Muscle layer of colon (tissue), 2 donors: ENCODE measurements at regions not wholly inside any gene's neighbourhood (a gene's known extent, or its start where the extent isn't known, plus 50 kb on each side); places are given as distances from the start of the nearest gene placed in this dataset.
A peak's percentile ranks its signal among the peaks of the same experiment; 100 is the strongest.
"Not testable (repeated sequence)": the region's sequence is repeated elsewhere in the genome, so short reads cannot be mapped to it uniquely, and the experiment has no call there.

Source experiments
- H3K27ac ChIP-seq: one replicate; pipeline ENCODE4 v1.7.0; 2013; ENCODE audit warnings: low read depth, mild to moderate bottlenecking, low read length, moderate library complexity
- H3K27me3 ChIP-seq, 2 donors: one replicate each; pipeline ENCODE4 v1.7.0; 2013; ENCODE audit warnings: low read length in 2 of 2, mild to moderate bottlenecking in 2 of 2; ENCODE audit not compliant: insufficient read depth in 2 of 2, control insufficient read depth in 1 of 2
- H3K36me3 ChIP-seq: one replicate; pipeline ENCODE4 v1.7.0; 2013; ENCODE audit warnings: mild to moderate bottlenecking, low read length; ENCODE audit not compliant: insufficient read depth
- H3K4me1 ChIP-seq: one replicate; pipeline ENCODE4 v1.7.0; 2013; ENCODE audit warnings: mild to moderate bottlenecking, low read length; ENCODE audit not compliant: insufficient read depth
- H3K4me3 ChIP-seq, 2 donors: one replicate each; pipeline ENCODE4 v1.7.0; 2013; ENCODE audit warnings: low read length in 2 of 2, low read depth in 1 of 2, mild to moderate bottlenecking in 1 of 2, moderate library complexity in 1 of 2
- H3K9ac ChIP-seq: one replicate; pipeline ENCODE4 v1.7.0; 2013; ENCODE audit warnings: low read length
- H3K9me3 ChIP-seq: one replicate; pipeline ENCODE4 v1.7.0; 2013; ENCODE audit warnings: mild to moderate bottlenecking, low read length
- donor health status: abdominal sarcoma.
- donor health status: Adenocarcinoma of cecum.

DNA sequence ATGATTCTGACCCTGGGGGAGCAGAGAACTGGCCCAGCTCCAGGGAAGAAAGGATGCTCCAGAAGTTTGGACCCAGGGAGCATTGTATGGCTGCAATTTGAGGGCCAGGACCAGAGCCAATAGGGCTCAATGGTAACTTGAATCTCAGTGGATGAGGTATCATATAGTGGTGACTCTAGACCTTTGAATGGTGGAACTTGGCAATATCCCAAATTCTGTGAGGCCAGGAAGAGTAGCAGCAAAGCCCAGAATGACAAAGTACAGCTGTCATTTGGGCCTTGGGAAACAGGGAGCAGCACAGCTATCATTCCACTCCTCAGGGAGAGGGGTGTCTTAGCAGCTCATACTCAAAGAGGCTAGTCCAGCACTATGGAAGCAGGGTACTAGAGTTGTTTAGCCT is 332.9 kb upstream of the RBMS1 start:
- H3K4me3 ChIP-seq: no peak overlapping the region
- H3K9me3 ChIP-seq: peaks cover 7% of the 10 kb centered on the region
- H3K27me3 ChIP-seq: no peaks in the 10 kb centered on the region
- no peak overlapping the region for H3K27ac ChIP-seq
- no peak overlapping the region for H3K9ac ChIP-seq
- no peaks in the 10 kb centered on the region for H3K4me1 ChIP-seq
- H3K36me3 ChIP-seq: no peaks in the 10 kb centered on the region

DNA sequence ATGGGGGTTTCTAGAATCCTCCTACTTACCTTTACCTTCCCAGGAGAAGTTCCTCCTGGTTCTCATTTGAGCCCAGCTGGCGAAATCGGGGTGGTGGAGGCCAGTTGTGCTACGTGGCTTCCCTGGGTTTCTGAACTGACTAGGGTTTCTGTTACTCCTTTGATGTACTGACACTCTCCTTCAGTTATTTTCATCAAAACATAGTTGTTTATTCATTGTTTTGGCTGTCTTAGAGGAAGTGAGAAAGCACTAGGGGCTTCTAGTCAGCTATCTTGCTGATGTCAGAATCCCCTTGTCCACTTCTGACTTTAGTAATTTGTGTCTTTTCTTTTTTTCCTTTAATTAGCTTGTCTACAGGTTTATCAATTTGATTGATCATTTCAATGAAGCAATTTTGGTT is 332.2 kb upstream of the TANK start:
- no peaks in the 10 kb centered on the region for H3K4me1 ChIP-seq
- H3K27ac ChIP-seq: no peak overlapping the region
- H3K27me3 ChIP-seq: no peaks in the 10 kb centered on the region
- no peak overlapping the region for H3K4me3 ChIP-seq
- no peaks in the 10 kb centered on the region for H3K36me3 ChIP-seq
- H3K9ac ChIP-seq: no peak overlapping the region
- peaks cover 7% of the 10 kb centered on the region for H3K9me3 ChIP-seq

DNA sequence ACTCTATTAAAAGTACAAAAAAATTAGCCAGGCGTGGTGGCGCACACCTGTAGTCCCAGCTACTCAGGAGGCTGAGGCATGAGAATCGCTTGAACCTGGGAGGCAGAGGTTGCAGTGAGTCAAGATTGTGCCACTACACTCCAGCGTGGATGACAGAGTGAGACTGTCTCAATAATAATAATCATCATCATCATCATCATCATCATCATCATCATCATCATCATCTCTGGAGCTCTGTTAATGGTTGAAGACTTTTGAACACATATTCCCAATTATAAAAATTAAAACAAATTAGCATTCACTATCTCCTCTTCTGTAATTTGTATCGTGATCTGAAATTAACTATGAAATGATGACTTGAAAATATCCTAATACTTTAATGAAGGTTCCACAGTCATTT is 327.8 kb upstream of the TANK start:
- H3K9ac ChIP-seq, H3K4me3 ChIP-seq, H3K27me3 ChIP-seq, H3K36me3 ChIP-seq, H3K9me3 ChIP-seq, H3K27ac ChIP-seq: not testable (repeated sequence)
- H3K4me1 ChIP-seq: peaks cover 12% of the 10 kb centered on the region

DNA sequence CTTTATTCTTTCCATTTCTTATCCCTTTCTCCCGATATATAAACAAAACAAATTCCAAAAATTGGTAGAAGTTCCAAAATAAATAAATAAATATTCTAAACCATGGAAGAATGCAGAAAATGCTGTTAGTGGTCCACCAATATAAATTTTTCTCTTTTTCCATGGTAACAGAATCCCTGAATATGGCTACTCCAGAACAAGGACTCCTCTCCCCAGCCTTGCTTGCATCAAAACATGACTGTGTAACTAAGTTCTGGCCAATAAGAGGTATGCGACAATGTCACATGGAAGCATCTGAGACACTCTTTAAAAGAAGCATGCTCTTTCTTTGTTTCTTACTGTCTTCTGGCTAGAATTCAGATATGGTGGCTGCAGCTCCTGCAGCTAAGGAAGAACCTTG is 325.1 kb upstream of the TANK start:
- Histone ChIP-seq H3K4me3 (no peak overlapping the region), H3K36me3 (no peaks in the 10 kb centered on the region), H3K9me3 (no peaks in the 10 kb centered on the region), H3K27me3 (no peaks in the 10 kb centered on the region), H3K27ac (no peak overlapping the region), H3K9ac (no peak overlapping the region), H3K4me1 (peaks cover 14% of the 10 kb centered on the region)

DNA sequence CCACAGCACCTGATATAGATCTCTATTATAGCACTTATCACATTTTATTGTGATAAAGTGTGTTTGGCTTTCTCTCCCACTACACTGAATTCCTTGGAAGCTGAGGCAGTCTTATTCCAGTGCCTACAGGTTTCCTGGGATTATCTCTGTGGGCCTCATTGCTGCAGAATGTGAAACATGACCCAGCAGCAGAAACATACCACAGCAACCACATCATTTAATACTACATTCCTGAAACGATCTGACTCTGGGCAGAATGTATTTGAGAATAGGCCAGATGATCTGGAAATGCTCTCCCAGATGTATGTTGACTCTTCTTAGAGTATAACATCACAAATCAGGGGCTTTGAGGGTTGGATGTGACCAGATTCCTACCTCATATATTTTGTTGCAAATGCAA is 323.5 kb upstream of the TANK start:
- Histone ChIP-seq H3K4me1 (peaks cover 14% of the 10 kb centered on the region), H3K9ac (no peak overlapping the region), H3K9me3 (no peaks in the 10 kb centered on the region), H3K27ac (peak overlapping the region; percentile 16), H3K27me3 (no peaks in the 10 kb centered on the region), H3K4me3 (no peak overlapping the region), H3K36me3 (no peaks in the 10 kb centered on the region)

DNA sequence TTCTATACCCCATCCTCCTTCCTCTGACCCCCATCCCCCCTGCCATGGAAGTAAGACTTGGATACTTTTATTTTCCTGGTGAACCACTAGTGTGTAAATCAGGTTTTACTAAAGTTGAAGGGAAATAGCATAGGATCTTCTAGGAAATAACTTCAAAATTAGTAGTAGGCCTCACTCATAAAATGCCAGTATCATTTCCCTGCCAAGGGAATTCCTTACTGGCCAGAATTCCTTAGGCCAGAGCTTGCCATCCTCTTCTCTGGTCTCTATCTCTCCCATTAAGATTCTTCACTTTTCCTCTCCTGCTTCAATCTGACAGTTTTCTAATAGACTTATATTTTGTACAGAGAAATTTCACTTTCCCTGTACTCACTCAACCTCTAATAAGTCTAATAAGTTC is 322.8 kb upstream of the TANK start:
- Histone ChIP-seq H3K4me1 (peaks cover 14% of the 10 kb centered on the region), H3K4me3 (no peak overlapping the region), H3K27me3 (no peaks in the 10 kb centered on the region), H3K36me3 (no peaks in the 10 kb centered on the region), H3K9me3 (no peaks in the 10 kb centered on the region), H3K9ac (no peak overlapping the region), H3K27ac (no peak overlapping the region)

DNA sequence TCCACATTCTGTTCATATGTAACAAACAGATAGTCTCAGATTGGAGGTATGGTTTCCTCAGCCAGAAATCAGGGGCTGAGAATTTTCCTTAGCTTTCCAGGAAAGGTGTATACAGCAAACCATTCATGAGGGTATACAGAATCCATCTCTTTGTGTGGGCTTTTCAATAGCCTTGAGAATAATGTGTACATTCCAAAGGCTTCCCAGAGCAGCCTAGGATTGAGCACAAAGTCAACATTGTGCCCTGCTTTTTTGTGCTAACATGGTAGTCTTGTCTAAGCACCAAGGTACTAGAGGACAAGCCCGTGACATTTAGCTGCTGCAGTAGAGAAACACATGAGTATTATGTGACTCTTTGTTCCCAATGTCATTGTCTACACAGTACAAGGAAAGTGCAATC is 322.1 kb upstream of the TANK start:
- Histone ChIP-seq H3K4me3 (no peak overlapping the region), H3K36me3 (no peaks in the 10 kb centered on the region), H3K9ac (no peak overlapping the region), H3K27ac (no peak overlapping the region), H3K9me3 (no peaks in the 10 kb centered on the region), H3K4me1 (peaks cover 14% of the 10 kb centered on the region), H3K27me3 (no peaks in the 10 kb centered on the region)

DNA sequence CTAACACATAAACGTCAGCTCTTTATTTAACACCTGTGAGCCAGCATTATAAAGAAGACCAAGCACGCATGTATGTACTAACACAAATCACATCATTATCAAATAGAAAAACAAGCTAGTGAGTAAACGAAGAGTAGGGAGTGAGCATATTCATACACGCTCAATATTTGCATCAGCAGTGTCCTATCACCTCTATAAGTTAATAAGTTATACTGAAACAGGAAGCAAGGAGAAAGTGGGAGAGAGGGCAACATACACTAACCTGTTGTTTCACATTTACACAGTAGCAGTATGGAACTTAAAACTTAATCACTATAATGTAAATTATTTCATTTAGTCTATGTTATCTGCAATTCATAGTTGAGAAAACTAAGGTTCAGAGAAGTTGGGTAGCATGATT is 321.5 kb upstream of the TANK start:
- Histone ChIP-seq H3K9me3 (no peaks in the 10 kb centered on the region), H3K36me3 (no peaks in the 10 kb centered on the region), H3K4me1 (peaks cover 14% of the 10 kb centered on the region), H3K9ac (no peak overlapping the region), H3K4me3 (no peak overlapping the region), H3K27ac (no peak overlapping the region), H3K27me3 (no peaks in the 10 kb centered on the region)

DNA sequence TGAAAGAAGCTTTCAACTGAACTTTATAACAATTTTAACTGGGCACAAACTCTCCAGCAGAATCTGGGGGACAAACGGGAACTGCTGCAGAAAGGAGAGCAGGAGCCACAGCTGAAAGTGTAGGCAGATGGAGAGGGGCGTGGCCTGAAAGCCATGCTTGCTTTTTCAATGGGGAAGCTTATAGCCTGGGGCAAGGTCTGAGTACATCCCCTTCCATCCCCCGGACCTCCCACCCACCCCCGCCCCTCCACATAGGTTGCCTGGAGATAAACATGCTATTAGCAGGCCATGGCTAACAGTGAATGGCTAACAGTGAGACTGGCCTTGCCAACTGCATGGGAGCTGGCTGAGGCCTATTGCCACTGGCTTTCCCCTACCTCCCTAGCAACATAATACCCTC is 317.9 kb upstream of the TANK start:
- Histone ChIP-seq H3K4me1 (peaks cover 4% of the 10 kb centered on the region), H3K36me3 (no peaks in the 10 kb centered on the region), H3K27ac (no peak overlapping the region), H3K9ac (no peak overlapping the region), H3K27me3 (no peaks in the 10 kb centered on the region), H3K9me3 (no peaks in the 10 kb centered on the region), H3K4me3 (no peak overlapping the region)

DNA sequence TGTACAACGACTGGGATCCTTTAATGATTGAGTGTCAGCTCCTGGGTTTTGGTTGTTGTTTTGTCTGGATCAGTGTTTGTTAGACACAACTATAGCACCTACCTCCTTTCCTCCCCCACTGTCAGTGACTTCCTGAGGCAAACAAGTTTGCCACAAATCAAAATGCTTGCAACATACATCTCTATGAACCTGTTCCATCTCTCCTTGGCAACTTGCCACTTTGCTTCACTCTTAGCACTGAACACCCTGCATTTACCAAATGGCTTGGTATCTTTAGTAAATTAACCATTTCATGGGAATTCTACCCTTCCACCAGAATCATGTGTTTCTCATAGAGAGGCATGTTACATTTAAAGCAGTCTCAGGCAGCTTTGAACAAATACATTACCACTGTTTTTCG is 301.1 kb upstream of the TANK start:
- Histone ChIP-seq H3K9ac (no peak overlapping the region), H3K36me3 (no peaks in the 10 kb centered on the region), H3K27me3 (no peaks in the 10 kb centered on the region), H3K4me1 (no peaks in the 10 kb centered on the region), H3K9me3 (no peaks in the 10 kb centered on the region), H3K4me3 (no peak overlapping the region), H3K27ac (no peak overlapping the region)

DNA sequence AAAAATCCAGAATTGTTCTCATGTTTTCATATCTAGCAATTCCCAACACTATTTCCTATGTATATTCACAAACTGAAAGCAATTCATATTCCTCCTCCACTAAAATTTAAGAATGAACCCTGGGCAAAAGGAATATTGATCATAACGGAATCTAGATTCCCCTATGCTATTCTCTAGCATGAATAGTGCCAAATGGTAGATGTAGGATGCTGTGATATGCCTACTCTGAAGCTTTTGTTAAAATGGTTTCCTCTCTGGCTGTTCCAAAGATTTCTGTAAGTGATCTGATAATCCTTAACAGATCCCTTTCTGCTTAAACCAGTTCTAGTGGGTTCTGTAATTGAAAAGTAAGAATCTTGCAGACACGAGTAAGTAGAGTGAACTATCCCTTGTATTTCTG is 298.0 kb upstream of the TANK start:
- Histone ChIP-seq H3K4me1 (no peaks in the 10 kb centered on the region), H3K27ac (no peak overlapping the region), H3K9me3 (no peaks in the 10 kb centered on the region), H3K4me3 (no peak overlapping the region), H3K9ac (no peak overlapping the region), H3K36me3 (no peaks in the 10 kb centered on the region), H3K27me3 (no peaks in the 10 kb centered on the region)

DNA sequence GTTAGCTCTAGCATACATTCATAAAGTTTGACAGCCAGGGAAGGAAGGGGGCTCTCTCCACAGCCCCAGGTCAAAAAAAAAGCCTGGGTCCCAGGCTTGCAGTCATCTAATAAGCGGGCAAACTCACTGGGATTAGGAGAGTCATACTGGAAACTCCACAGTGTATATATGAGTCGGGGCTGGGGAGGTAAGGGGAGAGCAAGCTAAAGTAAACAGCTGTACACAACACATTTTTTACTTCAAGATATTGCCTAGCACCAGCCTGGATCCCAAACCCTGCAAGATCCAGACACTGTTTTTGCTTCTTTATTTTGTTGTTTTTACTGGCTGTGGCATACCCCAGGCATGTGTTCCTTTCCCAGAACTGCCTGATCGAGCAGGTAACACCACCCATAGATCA is 291.3 kb upstream of the TANK start:
- H3K9ac ChIP-seq: no peak overlapping the region

More for the DNA sequence above, 291.3 kb upstream of the TANK start:
- H3K9me3 ChIP-seq: no peaks in the 10 kb centered on the region
- no peaks in the 10 kb centered on the region for H3K36me3 ChIP-seq
- no peak overlapping the region for H3K27ac ChIP-seq
- H3K4me3 ChIP-seq: no peak overlapping the region
- no peaks in the 10 kb centered on the region for H3K27me3 ChIP-seq
- no peaks in the 10 kb centered on the region for H3K4me1 ChIP-seq
